ENCODE measurements at regions not wholly inside any gene's neighbourhood (a gene's known extent, or its start where the extent isn't known, plus 50 kb on each side); places are given as distances from the start of the nearest gene placed in this dataset.

- Mint-ChIP-seq H3K4me1 (no peaks in the 10 kb centered on the region), H3K27ac (no peak overlapping the region), H3K27me3 (no peaks in the 10 kb centered on the region), H3K36me3 (no peaks in the 10 kb centered on the region), H3K9me3 (peaks cover 17% of the 10 kb centered on the region), H3K4me3 (no peak overlapping the region)
- CTCF ChIA-PET = no interaction called here
- DNase-seq = no peak
Measured at GRCh38 chr10:106114656-106115186, 1049.8 kb downstream of the SORCS1 start.

GRCh38 chr10:106111246-106111645, 1053.3 kb downstream of the SORCS1 start:
- no peaks in the 10 kb centered on the region for H3K27me3 Mint-ChIP-seq
- H3K27ac Mint-ChIP-seq = no peak overlapping the region
- CTCF ChIA-PET = no interaction called here
- H3K4me3 Mint-ChIP-seq = no peak overlapping the region
- no peaks in the 10 kb centered on the region for H3K36me3 Mint-ChIP-seq
- DNase-seq = no peak
- H3K4me1 Mint-ChIP-seq = no peaks in the 10 kb centered on the region
- H3K9me3 Mint-ChIP-seq = peaks cover 7% of the 10 kb centered on the region

- Mint-ChIP-seq H3K9me3 (no peaks in the 10 kb centered on the region), H3K36me3 (no peaks in the 10 kb centered on the region), H3K4me3 (no peak overlapping the region), H3K27me3 (no peaks in the 10 kb centered on the region), H3K27ac (no peak overlapping the region), H3K4me1 (no peaks in the 10 kb centered on the region)
- DNase-seq = no peak
- CTCF ChIA-PET = no interaction called here
Measured at GRCh38 chr10:106107706-106108105, 1056.8 kb downstream of the SORCS1 start.

GRCh38 chr10:106106114-106106513, 1058.4 kb downstream of the SORCS1 start:
- H3K27me3 Mint-ChIP-seq = no peaks in the 10 kb centered on the region
- no peaks in the 10 kb centered on the region for H3K4me1 Mint-ChIP-seq
- no peaks in the 10 kb centered on the region for H3K9me3 Mint-ChIP-seq
- CTCF ChIA-PET = no interaction called here
- H3K27ac Mint-ChIP-seq = no peak overlapping the region
- no peak overlapping the region for H3K4me3 Mint-ChIP-seq
- H3K36me3 Mint-ChIP-seq = no peaks in the 10 kb centered on the region
- DNase-seq = no peak

- Mint-ChIP-seq H3K27ac (no peak overlapping the region), H3K9me3 (no peaks in the 10 kb centered on the region), H3K4me3 (no peak overlapping the region), H3K36me3 (no peaks in the 10 kb centered on the region), H3K27me3 (no peaks in the 10 kb centered on the region), H3K4me1 (no peaks in the 10 kb centered on the region)
- no peak for DNase-seq
- CTCF ChIA-PET = no interaction called here
Measured at GRCh38 chr10:106089855-106090254, 1074.7 kb downstream of the SORCS1 start.

GRCh38 chr10:106086391-106086790, 1078.1 kb downstream of the SORCS1 start:
- CTCF ChIA-PET = no interaction called here
- Mint-ChIP-seq H3K36me3 (no peaks in the 10 kb centered on the region), H3K4me3 (no peak overlapping the region), H3K4me1 (no peaks in the 10 kb centered on the region), H3K9me3 (no peaks in the 10 kb centered on the region), H3K27me3 (no peaks in the 10 kb centered on the region), H3K27ac (no peak overlapping the region)
- no peak for DNase-seq

- no peak for DNase-seq
- CTCF ChIA-PET = no interaction called here
Measured at GRCh38 chr10:106083572-106083971, 1080.9 kb downstream of the SORCS1 start.

GRCh38 chr10:106082865-106083264, 1081.6 kb downstream of the SORCS1 start:
- CTCF ChIA-PET = no interaction called here
- no peak overlapping the region for H3K27ac Mint-ChIP-seq
- H3K27me3 Mint-ChIP-seq = no peaks in the 10 kb centered on the region
- peaks cover 2% of the 10 kb centered on the region for H3K9me3 Mint-ChIP-seq
- H3K4me3 Mint-ChIP-seq = no peak overlapping the region
- no peaks in the 10 kb centered on the region for H3K4me1 Mint-ChIP-seq
- no peak for DNase-seq
- H3K36me3 Mint-ChIP-seq = no peaks in the 10 kb centered on the region

More at GRCh38 chr10:106083572-106083971, 1080.9 kb downstream of the SORCS1 start:
- H3K4me1 Mint-ChIP-seq = no peaks in the 10 kb centered on the region
- H3K27me3 Mint-ChIP-seq = no peaks in the 10 kb centered on the region
- H3K4me3 Mint-ChIP-seq = no peak overlapping the region
- H3K9me3 Mint-ChIP-seq = no peaks in the 10 kb centered on the region
- H3K27ac Mint-ChIP-seq = no peak overlapping the region
- H3K36me3 Mint-ChIP-seq = no peaks in the 10 kb centered on the region

- CTCF ChIA-PET = no interaction called here
- peaks cover 2% of the 10 kb centered on the region for H3K9me3 Mint-ChIP-seq
- no peak overlapping the region for H3K4me3 Mint-ChIP-seq
- no peak overlapping the region for H3K27ac Mint-ChIP-seq
- no peaks in the 10 kb centered on the region for H3K27me3 Mint-ChIP-seq
- DNase-seq = no peak
- H3K36me3 Mint-ChIP-seq = no peaks in the 10 kb centered on the region
- H3K4me1 Mint-ChIP-seq = no peaks in the 10 kb centered on the region
Measured at GRCh38 chr10:106078895-106079576, 1085.5 kb downstream of the SORCS1 start.

GRCh38 chr10:106076496-106076895, 1088.0 kb downstream of the SORCS1 start:
- H3K4me3 Mint-ChIP-seq = no peak overlapping the region
- H3K9me3 Mint-ChIP-seq = peaks cover 2% of the 10 kb centered on the region
- H3K36me3 Mint-ChIP-seq = no peaks in the 10 kb centered on the region
- H3K4me1 Mint-ChIP-seq = no peaks in the 10 kb centered on the region
- CTCF ChIA-PET = no interaction called here
- H3K27me3 Mint-ChIP-seq = no peaks in the 10 kb centered on the region
- no peak for DNase-seq
- no peak overlapping the region for H3K27ac Mint-ChIP-seq

GRCh38 chr10:106053061-106053460, 1111.4 kb downstream of the SORCS1 start:
- Mint-ChIP-seq H3K9me3 (no peaks in the 10 kb centered on the region), H3K4me3 (no peak overlapping the region), H3K36me3 (no peaks in the 10 kb centered on the region), H3K27ac (no peak overlapping the region), H3K4me1 (no peaks in the 10 kb centered on the region), H3K27me3 (no peaks in the 10 kb centered on the region)
- CTCF ChIA-PET = no interaction called here
- no peak for DNase-seq

GRCh38 chr10:106044503-106044902, 1120.0 kb downstream of the SORCS1 start:
- Mint-ChIP-seq H3K27ac (no peak overlapping the region), H3K9me3 (no peaks in the 10 kb centered on the region), H3K27me3 (no peaks in the 10 kb centered on the region), H3K36me3 (no peaks in the 10 kb centered on the region), H3K4me1 (no peaks in the 10 kb centered on the region), H3K4me3 (no peak overlapping the region)
- CTCF ChIA-PET = no interaction called here
- DNase-seq = no peak

- Mint-ChIP-seq H3K27ac (no peak overlapping the region), H3K4me1 (no peaks in the 10 kb centered on the region), H3K27me3 (no peaks in the 10 kb centered on the region), H3K36me3 (no peaks in the 10 kb centered on the region), H3K9me3 (no peaks in the 10 kb centered on the region), H3K4me3 (no peak overlapping the region)
- CTCF ChIA-PET = no interaction called here
- no peak for DNase-seq
Measured at GRCh38 chr10:106043863-106044262, 1120.6 kb downstream of the SORCS1 start.

GRCh38 chr10:106038246-106038645, 1126.3 kb downstream of the SORCS1 start:
- no peak for DNase-seq
- Mint-ChIP-seq H3K27ac (no peak overlapping the region), H3K4me1 (no peaks in the 10 kb centered on the region)

GRCh38 chr10:106033065-106033464, 1131.4 kb downstream of the SORCS1 start:
- Mint-ChIP-seq H3K9me3 (no peaks in the 10 kb centered on the region), H3K27ac (no peak overlapping the region), H3K36me3 (no peaks in the 10 kb centered on the region), H3K4me3 (no peak overlapping the region), H3K4me1 (no peaks in the 10 kb centered on the region), H3K27me3 (no peaks in the 10 kb centered on the region)
- CTCF ChIA-PET = no interaction called here
- no peak for DNase-seq

More at GRCh38 chr10:106038246-106038645, 1126.3 kb downstream of the SORCS1 start:
- Mint-ChIP-seq H3K36me3 (no peaks in the 10 kb centered on the region), H3K9me3 (no peaks in the 10 kb centered on the region), H3K4me3 (no peak overlapping the region), H3K27me3 (no peaks in the 10 kb centered on the region)
- CTCF ChIA-PET = no interaction called here
